A673 (cell line): ENCODE measurements at regions not wholly inside any gene's neighbourhood (a gene's known extent, or its start where the extent isn't known, plus 50 kb on each side); places are given as distances from the start of the nearest gene placed in this dataset.

Experiments
- EZH2 ChIP-seq: fragments of 200-600 bp; sonication (generic); IDR thresholded peaks from 2 replicates; pipeline ENCODE4 v1.6.1; 2017; ENCODE audit warnings: borderline replicate concordance, low read depth, mild to moderate bottlenecking, mixed read lengths, antibody characterized with exemption, low read length; ENCODE audit not compliant: poor library complexity, severe bottlenecking
- TF ChIP-seq, protein P1 (sequence below): fragments of 300-800, 200-600 bp; sonication (generic); conservative IDR thresholded peaks from 2 replicates; pipeline ENCODE4 v1.5.1; 2017; ENCODE audit warnings: low read depth, mild to moderate bottlenecking, antibody characterized with exemption, low read length, moderate library complexity, mixed read lengths

DNA sequence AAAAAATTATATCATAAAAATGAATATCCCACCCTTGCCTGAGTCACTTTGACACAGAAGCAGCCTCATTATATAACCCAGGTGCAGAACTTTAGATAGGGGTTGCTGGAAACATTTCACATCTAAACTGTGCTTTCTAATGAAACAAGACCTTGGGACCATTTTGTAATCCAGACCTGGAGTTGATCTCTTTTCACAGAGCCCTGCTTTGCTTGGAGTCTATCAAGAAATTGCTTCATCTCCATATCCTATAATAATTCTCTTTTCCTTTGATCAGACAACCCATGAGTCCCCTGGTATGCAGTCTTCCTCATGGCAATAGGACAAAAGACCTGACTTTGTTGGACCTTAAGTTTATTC, 76.3 kb downstream of the HSD17B6 start:
- no peak for TF ChIP-seq EZH2
- TF ChIP-seq, protein P1, sequence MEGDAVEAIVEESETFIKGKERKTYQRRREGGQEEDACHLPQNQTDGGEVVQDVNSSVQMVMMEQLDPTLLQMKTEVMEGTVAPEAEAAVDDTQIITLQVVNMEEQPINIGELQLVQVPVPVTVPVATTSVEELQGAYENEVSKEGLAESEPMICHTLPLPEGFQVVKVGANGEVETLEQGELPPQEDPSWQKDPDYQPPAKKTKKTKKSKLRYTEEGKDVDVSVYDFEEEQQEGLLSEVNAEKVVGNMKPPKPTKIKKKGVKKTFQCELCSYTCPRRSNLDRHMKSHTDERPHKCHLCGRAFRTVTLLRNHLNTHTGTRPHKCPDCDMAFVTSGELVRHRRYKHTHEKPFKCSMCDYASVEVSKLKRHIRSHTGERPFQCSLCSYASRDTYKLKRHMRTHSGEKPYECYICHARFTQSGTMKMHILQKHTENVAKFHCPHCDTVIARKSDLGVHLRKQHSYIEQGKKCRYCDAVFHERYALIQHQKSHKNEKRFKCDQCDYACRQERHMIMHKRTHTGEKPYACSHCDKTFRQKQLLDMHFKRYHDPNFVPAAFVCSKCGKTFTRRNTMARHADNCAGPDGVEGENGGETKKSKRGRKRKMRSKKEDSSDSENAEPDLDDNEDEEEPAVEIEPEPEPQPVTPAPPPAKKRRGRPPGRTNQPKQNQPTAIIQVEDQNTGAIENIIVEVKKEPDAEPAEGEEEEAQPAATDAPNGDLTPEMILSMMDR: no peak
